ENCODE measurements at regions not wholly inside any gene's neighbourhood (a gene's known extent, or its start where the extent isn't known, plus 50 kb on each side); places are given as distances from the start of the nearest gene placed in this dataset.
"Not testable (repeated sequence)": the region's sequence is repeated elsewhere in the genome, so short reads cannot be mapped to it uniquely, and the experiment has no call there.

GRCh38 chr4:124993838-124994237 lies 281.3 kb upstream of the ANKRD50 start:
- Histone ChIP-seq H3K9me2 (ENCODE audit: insufficient read depth) (no peaks in the 10 kb centered on the region; the same call in 1 of the 2 replicates), H3K4me2 (no peak overlapping the region), H3K4me3 (no peak overlapping the region), H2AFZ (no peak overlapping the region), H3K27ac (no peak overlapping the region), H4K20me1 (ENCODE audit: insufficient read depth) (no peaks in the 10 kb centered on the region), H3F3A (ENCODE audit: insufficient read depth, low read depth) (no peaks in the 10 kb centered on the region), H3K27me3 (ENCODE audit: insufficient read depth, low read depth) (no peaks in the 10 kb centered on the region), H3K36me3 (ENCODE audit: low read depth) (no peaks in the 10 kb centered on the region), H3K4me1 (replicated peaks; ENCODE audit: insufficient read depth) (peaks cover 6% of the 10 kb centered on the region; the same call in 1 of the 2 replicates), H3K9me3 (ENCODE audit: insufficient read depth, low read depth) (no peaks in the 10 kb centered on the region), H3K79me2 (ENCODE audit: low read depth) (no peaks in the 10 kb centered on the region)
- ChIA-PET CTCF (no interaction called here), POLR2A (ENCODE audit: unreplicated experiment) (no interaction called here)
- intact Hi-C loops (cut with micrococcal nuclease; ENCODE audit: unreplicated experiment) = no loop called here
- TF ChIP-seq EZH2 (IDR thresholded peaks at IDR 0.05; ENCODE audit: low read depth) = no peak
- no peak for TF ChIP-seq CTCF (conservative IDR thresholded peaks at IDR 0.05)
- BruUV-seq (replicated peaks) = no TSS peak
- DNase-seq = no peak

DNA sequence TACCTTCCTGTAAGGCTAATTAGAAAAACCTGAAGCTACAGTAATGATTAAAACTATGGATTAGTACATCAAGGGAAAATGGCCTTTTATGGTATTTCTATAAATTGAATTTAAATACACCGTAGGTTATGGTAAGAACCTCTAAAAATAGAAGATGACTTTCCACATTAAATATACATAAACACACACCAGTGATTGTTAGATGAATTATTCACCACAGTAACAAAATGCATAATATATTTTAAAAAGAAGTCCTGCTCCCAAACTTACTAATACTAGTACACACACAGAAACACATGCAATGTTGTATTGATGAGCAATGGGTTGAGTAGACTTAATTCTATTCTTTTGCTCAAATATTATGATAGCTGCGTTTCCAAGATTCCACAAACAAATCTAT lies 277.9 kb upstream of the ANKRD50 start:
- DNase-seq = no peak
- no peak overlapping the region for H2AFZ ChIP-seq
- H3K9me2 ChIP-seq (ENCODE audit: insufficient read depth) = no peaks in the 10 kb centered on the region
- CTCF ChIA-PET = no interaction called here
- H3K27ac ChIP-seq = no peak overlapping the region
- BruUV-seq (replicated peaks) = no TSS peak
- H3K4me2 ChIP-seq = no peak overlapping the region
- H3K4me1 ChIP-seq (replicated peaks; ENCODE audit: insufficient read depth) = no peaks in the 10 kb centered on the region
- POLR2A ChIA-PET (ENCODE audit: unreplicated experiment) = no interaction called here
- H3K27me3 ChIP-seq (ENCODE audit: insufficient read depth, low read depth) = no peaks in the 10 kb centered on the region
- no peaks in the 10 kb centered on the region for H3F3A ChIP-seq (ENCODE audit: insufficient read depth, low read depth)
- H3K4me3 ChIP-seq = no peak overlapping the region
- H4K20me1 ChIP-seq (ENCODE audit: insufficient read depth) = no peaks in the 10 kb centered on the region
- H3K9me3 ChIP-seq (ENCODE audit: insufficient read depth, low read depth) = no peaks in the 10 kb centered on the region
- TF ChIP-seq CTCF (conservative IDR thresholded peaks at IDR 0.05) = no peak
- TF ChIP-seq EZH2 (IDR thresholded peaks at IDR 0.05; ENCODE audit: low read depth) = no peak
- intact Hi-C loops (cut with micrococcal nuclease; ENCODE audit: unreplicated experiment) = no loop called here
- no peaks in the 10 kb centered on the region for H3K79me2 ChIP-seq (ENCODE audit: low read depth)
- no peaks in the 10 kb centered on the region for H3K36me3 ChIP-seq (ENCODE audit: low read depth)

DNA sequence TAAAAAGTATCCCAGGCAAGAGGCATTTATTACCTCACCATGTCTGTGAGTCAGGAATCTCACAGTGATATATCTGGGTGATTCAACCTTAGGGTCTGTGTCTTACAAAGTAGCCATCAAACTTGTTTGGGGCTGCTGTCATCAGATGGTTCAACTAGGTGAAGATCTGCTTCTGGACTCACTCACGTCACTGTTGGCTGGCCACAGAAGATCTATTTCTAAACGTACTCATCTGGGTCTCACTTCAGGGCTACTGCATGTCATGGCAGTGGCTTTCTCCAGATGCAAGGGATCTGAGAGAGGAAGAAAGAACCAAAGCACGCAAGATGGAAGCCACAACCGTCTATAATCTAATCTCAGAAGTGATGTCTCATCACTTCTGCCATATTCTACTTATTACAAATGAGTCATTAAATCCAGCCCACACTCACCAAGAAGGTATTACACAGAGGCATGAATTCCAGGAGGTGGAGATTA lies 267.8 kb upstream of the ANKRD50 start:
- H3F3A ChIP-seq (ENCODE audit: insufficient read depth, low read depth) = no peaks in the 10 kb centered on the region
- no peak overlapping the region for H2AFZ ChIP-seq
- H4K20me1 ChIP-seq (ENCODE audit: insufficient read depth) = no peaks in the 10 kb centered on the region
- H3K9me3 ChIP-seq (ENCODE audit: insufficient read depth, low read depth) = peaks cover 3% of the 10 kb centered on the region; the same call in 1 of the 2 replicates
- H3K36me3 ChIP-seq (ENCODE audit: low read depth) = no peaks in the 10 kb centered on the region
- H3K4me2 ChIP-seq = no peak overlapping the region
- TF ChIP-seq CTCF (conservative IDR thresholded peaks at IDR 0.05) (no peak), EZH2 (IDR thresholded peaks at IDR 0.05; ENCODE audit: low read depth) (no peak)
- BruUV-seq (replicated peaks) = no TSS peak
- H3K4me1 ChIP-seq (replicated peaks; ENCODE audit: insufficient read depth) = no peaks in the 10 kb centered on the region
- H3K9me2 ChIP-seq (ENCODE audit: insufficient read depth) = peaks cover 3% of the 10 kb centered on the region; the same call in 1 of the 2 replicates
- no peaks in the 10 kb centered on the region for H3K79me2 ChIP-seq (ENCODE audit: low read depth)
- CTCF ChIA-PET = no interaction called here
- H3K27ac ChIP-seq = no peak overlapping the region
- intact Hi-C loops (cut with micrococcal nuclease; ENCODE audit: unreplicated experiment) = no loop called here
- POLR2A ChIA-PET (ENCODE audit: unreplicated experiment) = no interaction called here
- DNase-seq = no peak
- H3K4me3 ChIP-seq = no peak overlapping the region
- no peaks in the 10 kb centered on the region for H3K27me3 ChIP-seq (ENCODE audit: insufficient read depth, low read depth)

DNA sequence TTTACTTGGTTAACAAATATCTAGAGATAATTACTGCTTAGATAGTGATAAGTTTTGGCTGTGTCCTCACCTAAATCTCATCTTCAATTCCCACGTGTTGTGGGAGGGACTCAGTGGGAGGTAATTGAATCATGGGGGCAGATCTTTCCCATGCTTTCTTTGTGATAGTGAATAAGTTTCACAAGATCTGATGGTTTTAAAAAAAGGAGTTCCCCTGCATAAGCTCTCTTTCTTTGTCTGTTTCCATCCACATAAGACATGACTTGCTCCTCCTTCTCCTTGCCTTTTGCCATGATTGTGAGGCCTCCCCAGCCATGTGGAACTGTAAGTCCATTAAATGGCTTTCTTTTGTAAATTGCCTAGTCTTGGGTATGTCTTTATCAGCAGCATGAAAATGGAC lies 266.0 kb upstream of the ANKRD50 start:
- intact Hi-C loops (cut with micrococcal nuclease; ENCODE audit: unreplicated experiment); H3K79me2 ChIP-seq (ENCODE audit: low read depth); H3K27ac ChIP-seq; H2AFZ ChIP-seq; H3K4me3 ChIP-seq; H3K9me3 ChIP-seq (ENCODE audit: insufficient read depth, low read depth); POLR2A ChIA-PET (ENCODE audit: unreplicated experiment); CTCF ChIA-PET; H4K20me1 ChIP-seq (ENCODE audit: insufficient read depth); H3K4me1 ChIP-seq (replicated peaks; ENCODE audit: insufficient read depth); H3K27me3 ChIP-seq (ENCODE audit: insufficient read depth, low read depth); DNase-seq; H3F3A ChIP-seq (ENCODE audit: insufficient read depth, low read depth); BruUV-seq (replicated peaks); H3K36me3 ChIP-seq (ENCODE audit: low read depth); H3K9me2 ChIP-seq (ENCODE audit: insufficient read depth); H3K4me2 ChIP-seq: not testable (repeated sequence)
